SU-DHL-6 (cell line): ENCODE measurements at regions not wholly inside any gene's neighbourhood (a gene's known extent, or its start where the extent isn't known, plus 50 kb on each side); places are given as distances from the start of the nearest gene placed in this dataset.

Experiments used
- H2AFZ ChIP-seq: fragments of 200-600 bp; sonication (generic); 2 replicates; pipeline ENCODE4 v1.6.1; 2014; ENCODE audit warnings: low read depth, mild to moderate bottlenecking, moderate library complexity, mixed read lengths, antibody characterized with exemption, low read length; ENCODE audit not compliant: severe bottlenecking
- H3F3A ChIP-seq: fragments of 200-600 bp; shearing (Covaris generic); 2 replicates; pipeline ENCODE4 v1.6.0; 2016; ENCODE audit warnings: antibody characterized with exemption, mild to moderate bottlenecking; ENCODE audit not compliant: insufficient read depth
- H3K27ac ChIP-seq: fragments of 200-600 bp; sonication (generic); 2 replicates; pipeline ENCODE4 v1.5.1; 2016; ENCODE audit warnings: low read depth, mild to moderate bottlenecking, low read length, moderate library complexity, mixed read lengths
- H3K27me3 ChIP-seq: fragments of 200-600 bp; sonication (generic), shearing (Covaris generic); 2 replicates; pipeline ENCODE4 v1.6.0; 2014; ENCODE audit warnings: mild to moderate bottlenecking, low read length
- H3K36me3 ChIP-seq: fragments of 200-600 bp; sonication (generic); 2 replicates; pipeline ENCODE4 v1.6.1; 2014; ENCODE audit warnings: mild to moderate bottlenecking, low read length, mixed read lengths
- H3K4me2 ChIP-seq: fragments of 300-600, 200-600 bp; shearing (Covaris generic), sonication (generic); 2 replicates; pipeline ENCODE4 v1.6.0; 2014; ENCODE audit warnings: low read length, low read depth, mild to moderate bottlenecking; ENCODE audit not compliant: poor library complexity, severe bottlenecking
- H3K4me3 ChIP-seq: fragments of 200-600 bp; sonication (generic); 2 replicates; pipeline ENCODE4 v1.5.1; 2014; ENCODE audit warnings: antibody characterized with exemption, low read length, mild to moderate bottlenecking, mixed read lengths; ENCODE audit not compliant: insufficient read depth, poor library complexity, severe bottlenecking
- H3K79me2 ChIP-seq: fragments of 200-600 bp; sonication (generic); 2 replicates; pipeline ENCODE4 v1.6.1; 2014; ENCODE audit warnings: mild to moderate bottlenecking, low read length, moderate library complexity; ENCODE audit not compliant: insufficient read depth
- H3K9ac ChIP-seq: fragments of 200-600 bp; sonication (generic); 2 replicates; pipeline ENCODE4 v1.7.0; 2014; ENCODE audit warnings: mild to moderate bottlenecking, low read length
- H3K9me2 ChIP-seq: fragments of 200-600 bp; sonication (generic); replicated peaks from 2 replicates; pipeline ENCODE4 v1.6.1; 2014; ENCODE audit warnings: low read length; ENCODE audit not compliant: insufficient read depth
- H3K9me3 ChIP-seq: fragments of 200-600 bp; sonication (generic); 2 replicates; pipeline ENCODE4 v1.6.1; 2014; ENCODE audit warnings: low read length, mixed read lengths; ENCODE audit not compliant: insufficient read depth
- H4K20me1 ChIP-seq: fragments of 200-600 bp; sonication (generic); 2 replicates; pipeline ENCODE4 v1.6.1; 2014; ENCODE audit warnings: low read depth, mild to moderate bottlenecking, antibody characterized with exemption, low read length, moderate library complexity, mixed read lengths
- CTCF ChIP-seq: fragments of 200-600 bp; sonication (generic); IDR thresholded peaks from one replicate; pipeline ENCODE4 v1.5.1; 2017; ENCODE audit warnings: antibody characterized with exemption, mild to moderate bottlenecking, low read length, moderate library complexity; ENCODE audit not compliant: insufficient read depth, poor library complexity, severe bottlenecking
- EZH2phosphoT487 ChIP-seq: fragments of 200-600 bp; sonication (generic), shearing (Covaris generic); conservative IDR thresholded peaks from 2 replicates; pipeline ENCODE4 v1.6.1; 2018; ENCODE audit warnings: mild to moderate bottlenecking, antibody characterized with exemption, low read length, moderate library complexity, mixed read lengths

- H3F3A ChIP-seq, result no peaks in the 10 kb centered on the region
These were observed 696.7 kb upstream of the MARCKS start for GRCh38 chr6:113160306-113161017.

GRCh38 chr6:113161018-113161315, 696.2 kb upstream of the MARCKS start:
- Histone ChIP-seq H3K27me3 (no peaks in the 10 kb centered on the region), H3K27ac (no peak overlapping the region), H2AFZ (no peak overlapping the region), H3K79me2 (no peaks in the 10 kb centered on the region), H3K36me3 (no peaks in the 10 kb centered on the region), H4K20me1 (no peaks in the 10 kb centered on the region), H3K4me2 (no peak overlapping the region), H3K9ac (no peak overlapping the region), H3F3A (no peaks in the 10 kb centered on the region), H3K4me3 (no peak overlapping the region), H3K9me2 (no peaks in the 10 kb centered on the region), H3K9me3 (no peaks in the 10 kb centered on the region)
- no peak for TF ChIP-seq EZH2phosphoT487

More at GRCh38 chr6:113160306-113161017, 696.7 kb upstream of the MARCKS start:
- Histone ChIP-seq H2AFZ (no peak overlapping the region), H3K27me3 (no peaks in the 10 kb centered on the region), H3K36me3 (no peaks in the 10 kb centered on the region), H4K20me1 (no peaks in the 10 kb centered on the region), H3K9me2 (no peaks in the 10 kb centered on the region), H3K4me3 (no peak overlapping the region), H3K4me2 (no peak overlapping the region), H3K9ac (no peak overlapping the region), H3K27ac (no peak overlapping the region), H3K9me3 (no peaks in the 10 kb centered on the region), H3K79me2 (no peaks in the 10 kb centered on the region)
- TF ChIP-seq CTCF, result no peak
- no peak for TF ChIP-seq EZH2phosphoT487

GRCh38 chr6:113162739-113163138, 694.4 kb upstream of the MARCKS start:
- H3K9me3 ChIP-seq, result no peaks in the 10 kb centered on the region
- no peaks in the 10 kb centered on the region for H3K27me3 ChIP-seq
- no peaks in the 10 kb centered on the region for H3F3A ChIP-seq
- no peak overlapping the region for H3K9ac ChIP-seq
- no peak overlapping the region for H2AFZ ChIP-seq
- no peak overlapping the region for H3K27ac ChIP-seq
- no peak overlapping the region for H3K4me3 ChIP-seq
- no peak for TF ChIP-seq CTCF
- no peak for TF ChIP-seq EZH2phosphoT487
- H3K36me3 ChIP-seq, result no peaks in the 10 kb centered on the region
- no peaks in the 10 kb centered on the region for H3K79me2 ChIP-seq
- H3K9me2 ChIP-seq, result no peaks in the 10 kb centered on the region
- H4K20me1 ChIP-seq, result no peaks in the 10 kb centered on the region
- no peak overlapping the region for H3K4me2 ChIP-seq

GRCh38 chr6:113168057-113168456, 689.1 kb upstream of the MARCKS start:
- Histone ChIP-seq H3K4me2 (no peak overlapping the region), H3K79me2 (no peaks in the 10 kb centered on the region), H3K4me3 (no peak overlapping the region), H3K27me3 (no peaks in the 10 kb centered on the region), H3K9me2 (no peaks in the 10 kb centered on the region), H3K9ac (no peak overlapping the region), H3K27ac (no peak overlapping the region), H3K36me3 (no peaks in the 10 kb centered on the region), H3F3A (no peaks in the 10 kb centered on the region), H2AFZ (no peak overlapping the region), H3K9me3 (no peaks in the 10 kb centered on the region), H4K20me1 (no peaks in the 10 kb centered on the region)
- TF ChIP-seq CTCF, result no peak
- no peak for TF ChIP-seq EZH2phosphoT487
